ENCODE measurements at regions not wholly inside any gene's neighbourhood (a gene's known extent, or its start where the extent isn't known, plus 50 kb on each side); places are given as distances from the start of the nearest gene placed in this dataset.

GRCh38 chr20:59403261-59403961 lies 103.0 kb downstream of the EDN3 start:
- DNase-seq (ENCODE audit: low read depth) = no peak

GRCh38 chr20:59403962-59404314 lies 103.5 kb downstream of the EDN3 start:
- no peak for DNase-seq (ENCODE audit: low read depth)

- DNase-seq (ENCODE audit: low read depth) = no peak
Measured at GRCh38 chr20:59404749-59405148, 104.3 kb downstream of the EDN3 start.

GRCh38 chr20:59405226-59406200 lies 105.1 kb downstream of the EDN3 start:
- DNase-seq (ENCODE audit: low read depth) = no peak

GRCh38 chr20:59406446-59406845 lies 106.0 kb downstream of the EDN3 start:
- DNase-seq (ENCODE audit: low read depth) = no peak

GRCh38 chr20:59411170-59411569 lies 110.8 kb downstream of the EDN3 start:
- no peak for DNase-seq (ENCODE audit: low read depth)

GRCh38 chr20:59411589-59411988 lies 111.2 kb downstream of the EDN3 start:
- DNase-seq (ENCODE audit: low read depth) = no peak

- DNase-seq (ENCODE audit: low read depth) = no peak
Measured at GRCh38 chr20:59412181-59412580, 111.8 kb downstream of the EDN3 start.

- no peak for DNase-seq (ENCODE audit: low read depth)
Measured at GRCh38 chr20:59412875-59413284, 112.5 kb downstream of the EDN3 start.

- no peak for DNase-seq (ENCODE audit: low read depth)
Measured at GRCh38 chr20:59413326-59413865, 113.0 kb downstream of the EDN3 start.

GRCh38 chr20:59414936-59415623 lies 114.7 kb downstream of the EDN3 start:
- DNase-seq (ENCODE audit: low read depth) = no peak

- DNase-seq (ENCODE audit: low read depth) = no peak
Measured at GRCh38 chr20:59416916-59417315, 116.5 kb downstream of the EDN3 start.

GRCh38 chr20:59421089-59421488 lies 120.7 kb downstream of the EDN3 start:
- no peak for DNase-seq (ENCODE audit: low read depth)

GRCh38 chr20:59421920-59422637 lies 121.7 kb downstream of the EDN3 start:
- no peak for DNase-seq (ENCODE audit: low read depth)

- DNase-seq (ENCODE audit: low read depth) = no peak
Measured at GRCh38 chr20:59422872-59423544, 122.6 kb downstream of the EDN3 start.

- DNase-seq (ENCODE audit: low read depth) = no peak
Measured at GRCh38 chr20:59424976-59425375, 124.6 kb downstream of the EDN3 start.

GRCh38 chr20:59425572-59425971 lies 125.2 kb downstream of the EDN3 start:
- no peak for DNase-seq (ENCODE audit: low read depth)

- DNase-seq (ENCODE audit: low read depth) = no peak
Measured at GRCh38 chr20:59428006-59428405, 127.6 kb downstream of the EDN3 start.

GRCh38 chr20:59428441-59429205 lies 128.2 kb downstream of the EDN3 start:
- no peak for DNase-seq (ENCODE audit: low read depth)

GRCh38 chr20:59429396-59429795 lies 129.0 kb downstream of the EDN3 start:
- no peak for DNase-seq (ENCODE audit: low read depth)
